WI38 (cell line): ENCODE measurements at regions not wholly inside any gene's neighbourhood (a gene's known extent, or its start where the extent isn't known, plus 50 kb on each side); places are given as distances from the start of the nearest gene placed in this dataset.

ENCODE experiments used
- H3K4me3 ChIP-seq: 2 replicates; pipeline ENCODE4 v1.5.1; 2011; ENCODE audit warnings: low read depth, mild to moderate bottlenecking, control low read depth, low read length
- TF ChIP-seq, protein P1 (sequence below): IDR thresholded peaks from 2 replicates; pipeline ENCODE4 v1.5.1; 2012; ENCODE audit warnings: low read depth, mild to moderate bottlenecking, control low read depth, low read length

DNA sequence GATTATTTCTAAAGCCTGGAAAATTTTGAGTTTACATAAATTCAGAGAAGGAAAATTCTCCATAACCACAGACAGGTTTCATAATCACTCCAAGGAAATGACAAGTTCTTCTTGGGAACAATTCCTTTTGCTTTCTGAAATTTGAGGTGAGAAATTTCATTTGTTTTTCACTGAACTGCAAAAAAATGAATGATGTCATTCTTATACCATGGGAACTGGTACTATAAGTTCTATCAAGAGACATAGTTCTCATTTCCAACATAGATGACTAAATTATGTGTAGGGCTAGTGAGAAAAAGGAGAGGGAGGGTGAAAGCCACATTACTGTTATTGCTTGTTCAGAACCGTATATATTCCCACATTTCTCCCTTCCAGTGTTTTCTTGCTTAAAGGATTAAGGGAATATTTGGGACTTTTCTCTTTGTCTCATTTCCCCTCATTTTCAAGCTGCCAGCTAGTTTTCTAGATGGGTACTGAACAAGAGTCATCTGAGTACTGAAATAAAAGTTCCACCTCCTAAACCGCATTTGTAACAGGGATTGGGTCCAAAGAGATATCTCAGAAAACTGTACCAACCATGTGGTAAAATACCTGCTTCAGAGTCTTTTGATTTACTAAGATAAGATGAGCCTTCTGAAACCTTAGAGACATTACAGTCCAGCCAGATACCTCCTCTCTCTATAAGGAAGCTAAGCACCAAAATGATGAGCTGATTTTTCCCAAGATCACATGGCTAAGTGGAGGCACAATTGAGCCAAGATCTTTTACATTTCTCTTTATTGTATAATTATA is 144.3 kb upstream of the PRDM1 start:
- TF ChIP-seq, protein P1, sequence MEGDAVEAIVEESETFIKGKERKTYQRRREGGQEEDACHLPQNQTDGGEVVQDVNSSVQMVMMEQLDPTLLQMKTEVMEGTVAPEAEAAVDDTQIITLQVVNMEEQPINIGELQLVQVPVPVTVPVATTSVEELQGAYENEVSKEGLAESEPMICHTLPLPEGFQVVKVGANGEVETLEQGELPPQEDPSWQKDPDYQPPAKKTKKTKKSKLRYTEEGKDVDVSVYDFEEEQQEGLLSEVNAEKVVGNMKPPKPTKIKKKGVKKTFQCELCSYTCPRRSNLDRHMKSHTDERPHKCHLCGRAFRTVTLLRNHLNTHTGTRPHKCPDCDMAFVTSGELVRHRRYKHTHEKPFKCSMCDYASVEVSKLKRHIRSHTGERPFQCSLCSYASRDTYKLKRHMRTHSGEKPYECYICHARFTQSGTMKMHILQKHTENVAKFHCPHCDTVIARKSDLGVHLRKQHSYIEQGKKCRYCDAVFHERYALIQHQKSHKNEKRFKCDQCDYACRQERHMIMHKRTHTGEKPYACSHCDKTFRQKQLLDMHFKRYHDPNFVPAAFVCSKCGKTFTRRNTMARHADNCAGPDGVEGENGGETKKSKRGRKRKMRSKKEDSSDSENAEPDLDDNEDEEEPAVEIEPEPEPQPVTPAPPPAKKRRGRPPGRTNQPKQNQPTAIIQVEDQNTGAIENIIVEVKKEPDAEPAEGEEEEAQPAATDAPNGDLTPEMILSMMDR: no peak

DNA sequence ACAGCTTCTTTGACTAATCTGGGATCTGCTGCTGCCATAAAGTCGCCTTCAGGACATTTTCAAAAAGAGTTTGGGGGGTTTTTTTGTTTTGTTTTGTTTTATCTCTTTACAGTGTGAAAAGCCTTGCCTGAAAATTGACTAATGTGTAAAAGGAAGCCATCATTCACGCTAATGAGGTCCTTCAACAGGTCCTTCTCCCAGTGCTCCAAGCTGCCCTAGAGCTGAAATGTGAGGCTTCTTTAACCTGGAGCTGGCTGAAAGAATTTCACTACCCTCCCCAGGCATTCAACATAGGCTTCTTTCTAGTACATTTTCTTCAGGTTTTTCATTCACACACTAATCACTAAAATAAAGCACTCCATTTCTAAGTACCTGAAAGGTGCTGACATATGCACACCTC is 145.1 kb upstream of the PRDM1 start:
- TF ChIP-seq, protein P1: no peak
- no peak overlapping the region for H3K4me3 ChIP-seq

More for the DNA sequence above, 144.3 kb upstream of the PRDM1 start:
- H3K4me3 ChIP-seq: no peak overlapping the region

DNA sequence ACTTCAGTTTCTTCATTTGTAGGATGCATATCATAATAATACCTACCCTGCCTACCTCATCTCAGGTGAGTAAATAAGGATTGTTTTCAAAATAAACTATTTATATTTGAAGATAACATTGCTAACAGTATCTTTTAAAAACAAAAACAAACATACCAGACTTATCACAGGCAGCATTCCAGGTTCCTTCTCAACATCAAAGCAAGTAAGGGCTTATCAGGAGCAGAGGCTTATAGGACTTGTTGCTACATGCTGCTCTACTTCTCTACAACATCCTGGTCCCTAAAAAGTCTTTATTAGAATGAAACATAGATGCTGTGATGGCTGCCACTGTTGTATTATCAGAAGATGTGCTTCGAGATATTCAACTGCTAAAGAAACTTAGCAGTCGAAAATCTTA is 149.2 kb upstream of the PRDM1 start:
- H3K4me3 ChIP-seq: no peak overlapping the region
- TF ChIP-seq, protein P1: no peak

DNA sequence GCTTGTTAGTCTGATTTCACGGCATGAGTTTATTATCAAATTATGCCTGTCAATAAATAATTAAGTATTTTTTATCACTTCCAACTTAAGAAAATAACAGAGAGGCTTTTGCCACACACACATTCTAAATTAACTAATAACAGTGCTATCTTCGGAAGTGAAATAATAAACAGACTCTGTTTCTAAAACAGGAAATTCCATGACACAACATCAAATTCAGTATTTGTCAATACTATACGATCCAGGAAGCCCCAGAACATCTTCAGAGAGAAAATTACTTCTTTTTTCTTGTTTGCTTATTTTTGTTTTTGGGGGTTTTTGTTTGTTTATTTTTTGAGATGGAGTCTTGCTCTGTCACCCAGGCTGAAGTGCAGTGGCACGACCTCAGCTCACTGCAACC is 150.7 kb upstream of the PRDM1 start:
- TF ChIP-seq, protein P1: no peak
- no peak overlapping the region for H3K4me3 ChIP-seq

DNA sequence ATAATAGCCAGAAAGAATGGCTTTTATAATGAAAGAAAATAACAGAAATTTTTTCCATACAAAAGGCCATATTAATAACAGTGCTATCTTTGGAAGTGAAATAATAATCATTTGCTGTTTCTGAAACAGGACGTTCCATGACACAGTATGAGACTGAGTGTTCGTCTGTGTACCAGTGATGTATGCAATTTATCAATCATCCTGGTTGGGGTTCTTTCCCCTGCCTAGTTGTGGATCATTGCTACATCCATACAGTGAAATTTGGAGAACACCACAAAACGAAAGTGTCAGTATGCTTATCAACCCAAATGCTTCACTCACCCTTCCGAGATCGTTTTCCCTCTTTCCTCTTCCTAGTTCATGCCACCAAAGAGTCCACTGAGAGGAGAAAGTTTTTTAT is 151.4 kb upstream of the PRDM1 start:
- TF ChIP-seq, protein P1: no peak
- no peak overlapping the region for H3K4me3 ChIP-seq

DNA sequence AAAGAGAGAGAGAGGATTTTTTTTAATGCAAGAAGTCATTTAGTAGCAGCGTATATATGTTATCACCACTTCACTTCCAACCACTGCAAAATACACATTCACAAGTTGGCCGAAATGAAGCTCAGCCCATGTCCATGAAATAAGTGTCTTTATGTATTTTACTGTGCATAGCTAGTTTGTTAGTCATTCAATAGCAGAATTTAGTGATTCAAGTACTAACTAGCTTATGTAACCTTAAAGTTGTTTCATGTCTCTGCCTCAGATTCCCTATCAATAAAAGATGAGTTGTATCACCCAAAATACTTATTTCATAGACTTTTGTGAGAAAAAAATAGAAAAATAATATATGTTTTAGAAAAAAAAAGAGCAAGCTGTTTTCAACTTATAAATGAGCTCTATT is 153.7 kb upstream of the PRDM1 start:
- TF ChIP-seq, protein P1: no peak
- no peak overlapping the region for H3K4me3 ChIP-seq

DNA sequence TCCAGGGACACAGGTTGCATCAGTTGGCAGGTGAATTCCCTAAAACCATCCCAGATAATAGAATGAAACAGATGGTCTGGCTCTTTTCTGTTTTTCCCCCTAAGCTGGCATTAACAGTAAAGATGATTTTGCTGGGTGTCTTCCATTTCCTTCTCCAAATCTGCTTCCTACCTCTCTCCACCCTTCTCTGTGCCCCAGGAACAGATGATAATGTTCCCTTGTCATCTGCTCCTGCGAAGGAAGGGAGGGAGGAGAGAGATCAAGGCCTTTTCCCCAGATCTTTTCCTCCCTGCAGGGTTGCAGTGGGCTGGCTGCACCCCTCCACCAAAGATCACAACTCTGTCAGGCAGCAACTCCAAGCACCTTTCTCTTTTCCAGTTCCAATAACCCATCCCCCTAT is 156.5 kb upstream of the PRDM1 start:
- TF ChIP-seq, protein P1: no peak
- no peak overlapping the region for H3K4me3 ChIP-seq
